Neuronal stem cell (in vitro differentiated cells): ENCODE measurements at regions not wholly inside any gene's neighbourhood (a gene's known extent, or its start where the extent isn't known, plus 50 kb on each side); places are given as distances from the start of the nearest gene placed in this dataset.

Experiments
- DNase-seq: peaks from one replicate; pipeline ENCODE4 v3.0.0-alpha.2; 2013; ENCODE audit warnings: low spot score
- H2AFZ ChIP-seq: one replicate; pipeline ENCODE4 v1.6.1; 2013; ENCODE audit warnings: mild to moderate bottlenecking, low read length, inconsistent platforms
- H2AK5ac ChIP-seq: 2 replicates; pipeline ENCODE4 v1.6.1; 2013; ENCODE audit warnings: low read depth, mild to moderate bottlenecking, inconsistent platforms, low read length, moderate library complexity, mixed read lengths
- H2BK120ac ChIP-seq: 2 replicates; pipeline ENCODE4 v1.6.1; 2013; ENCODE audit warnings: low read depth, mild to moderate bottlenecking, inconsistent platforms, low read length, moderate library complexity, mixed read lengths
- H2BK12ac ChIP-seq: one replicate; pipeline ENCODE4 v1.6.1; 2013; ENCODE audit warnings: low read length, inconsistent platforms
- H2BK15ac ChIP-seq: 2 replicates; pipeline ENCODE4 v1.6.1; 2013; ENCODE audit warnings: mild to moderate bottlenecking, low read length, inconsistent platforms, mixed read lengths
- H2BK5ac ChIP-seq: one replicate; pipeline ENCODE4 v1.6.1; 2013; ENCODE audit warnings: inconsistent platforms, mild to moderate bottlenecking, low read length, moderate library complexity
- H3K14ac ChIP-seq: one replicate; pipeline ENCODE4 v1.6.1; 2013; ENCODE audit warnings: low read length, inconsistent platforms
- H3K18ac ChIP-seq: 2 replicates; pipeline ENCODE4 v1.6.1; 2013; ENCODE audit warnings: low read length, inconsistent platforms
- H3K23ac ChIP-seq: 2 replicates; pipeline ENCODE4 v1.6.1; 2013; ENCODE audit warnings: low read depth, mild to moderate bottlenecking, mixed read lengths, low read length, inconsistent platforms; ENCODE audit not compliant: poor library complexity
- H3K27ac ChIP-seq: replicated peaks from 3 replicates; pipeline ENCODE4 v1.5.1; 2013; ENCODE audit warnings: low read length, inconsistent platforms
- H3K27me3 ChIP-seq, 3 experiments: 2 replicates each; pipeline ENCODE4 v1.6.1; 2013; ENCODE audit warnings: low read length in 3 of 3, mild to moderate bottlenecking in 2 of 3, inconsistent platforms in 1 of 3, low read depth in 1 of 3, mixed read lengths in 1 of 3, moderate library complexity in 1 of 3; ENCODE audit not compliant: control insufficient read depth in 3 of 3, insufficient read depth in 3 of 3
- H3K36me3 ChIP-seq, 2 donors: replicated peaks in 1 of 2; 2 replicates each; pipeline ENCODE4 v1.6.1; 2013; ENCODE audit warnings: low read length in 2 of 2; ENCODE audit not compliant: control insufficient read depth in 2 of 2, insufficient read depth in 2 of 2
- H3K4ac ChIP-seq: 2 replicates; pipeline ENCODE4 v1.6.1; 2013; ENCODE audit warnings: inconsistent platforms, mild to moderate bottlenecking, low read length, moderate library complexity
- H3K4me1 ChIP-seq, 2 donors: 1 replicate in 1 of 2; 2 replicates in 1 of 2; pipeline ENCODE4 v1.6.1; 2013; ENCODE audit warnings: low read length in 2 of 2, low read depth in 1 of 2; ENCODE audit not compliant: control insufficient read depth in 2 of 2, insufficient read depth in 1 of 2
- H3K4me2 ChIP-seq: one replicate; pipeline ENCODE4 v1.6.1; 2013; ENCODE audit warnings: mild to moderate bottlenecking, low read length, inconsistent platforms; ENCODE audit not compliant: insufficient read depth, poor library complexity, severe bottlenecking
- H3K4me3 ChIP-seq, 2 donors: 2 replicates each; pipeline ENCODE4 v1.5.1; 2013; ENCODE audit warnings: low read length in 2 of 2, mild to moderate bottlenecking in 2 of 2, inconsistent platforms in 1 of 2, moderate library complexity in 1 of 2
- H3K79me1 ChIP-seq: one replicate; pipeline ENCODE4 v1.6.1; 2013; ENCODE audit warnings: low read depth, mild to moderate bottlenecking, inconsistent platforms, low read length, moderate library complexity
- H3K9ac ChIP-seq: one replicate; pipeline ENCODE4 v1.6.1; 2013; ENCODE audit warnings: mild to moderate bottlenecking, low read depth, low read length, inconsistent platforms; ENCODE audit not compliant: poor library complexity
- H3K9me3 ChIP-seq, 2 donors: replicated peaks in 1 of 2; 2 replicates each; pipeline versions ENCODE3 to v1.6.1; 2013; ENCODE audit warnings: low read length in 2 of 2, mild to moderate bottlenecking in 2 of 2, inconsistent platforms in 1 of 2, low read depth in 1 of 2, mixed read lengths in 1 of 2, moderate library complexity in 1 of 2; ENCODE audit not compliant: control insufficient read depth in 2 of 2, insufficient read depth in 1 of 2
- H4K8ac ChIP-seq: one replicate; pipeline ENCODE4 v1.6.1; 2013; ENCODE audit warnings: low read depth, mild to moderate bottlenecking, inconsistent platforms, low read length, moderate library complexity
- H4K91ac ChIP-seq: one replicate; pipeline ENCODE4 v1.6.1; 2013; ENCODE audit warnings: low read length, low read depth, mild to moderate bottlenecking, inconsistent platforms; ENCODE audit not compliant: poor library complexity
- WGBS, 2 donors: extraction: QIAGEN DNeasy Blood & Tissue Kit; methylation state at CpG; one replicate each; pipeline ENCODE4 v1.1.7; 2013; ENCODE audit warnings: missing lambda C conversion rate in 2 of 2, mixed read lengths in 1 of 2; ENCODE audit not compliant: insufficient read length in 2 of 2, insufficient replicate concordance in 1 of 2; ENCODE audit errors: extremely low coverage in 2 of 2; 5-methylcytosine and 5-hydroxymethylcytosine counted together

- Histone ChIP-seq H3K9me3 (peaks cover 0 to 13% of the 10 kb centered on the region in 2 donors), H3K9ac (no peak overlapping the region), H2BK5ac (no peak overlapping the region), H3K14ac (no peak overlapping the region), H3K18ac (no peak overlapping the region), H2BK12ac (no peak overlapping the region), H2BK120ac (no peak overlapping the region), H3K36me3 (no peaks in the 10 kb centered on the region), H3K4me2 (no peak overlapping the region), H2AFZ (no peak overlapping the region), H4K8ac (no peak overlapping the region), H2AK5ac (no peak overlapping the region), H4K91ac (no peak overlapping the region), H3K27me3 (no peaks in the 10 kb centered on the region), H3K27ac (no peak overlapping the region), H3K79me1 (no peaks in the 10 kb centered on the region), H3K4ac (no peak overlapping the region), H2BK15ac (no peak overlapping the region), H3K4me3 (no peak overlapping the region), H3K23ac (no peak overlapping the region), H3K4me1 (no peaks in the 10 kb centered on the region)
- WGBS, 2 donors, result no CpG with 5 or more reads among the region's 1 CpG
- DNase-seq, result no peak
Observed at GRCh38 chr16:72380283-72380682, 208.3 kb upstream of the PMFBP1 start.

- Histone ChIP-seq H3K27ac (no peak overlapping the region), H2BK15ac (no peak overlapping the region), H3K4me1 (peaks cover 14 to 42% of the 10 kb centered on the region in 2 donors), H2BK5ac (no peak overlapping the region), H3K14ac (no peak overlapping the region), H4K8ac (no peak overlapping the region), H3K4me2 (no peak overlapping the region), H2AK5ac (no peak overlapping the region), H2BK120ac (no peak overlapping the region), H4K91ac (no peak overlapping the region), H2BK12ac (no peak overlapping the region), H3K36me3 (no peaks in the 10 kb centered on the region), H3K9me3 (no peaks in the 10 kb centered on the region), H3K4me3 (no peak overlapping the region), H2AFZ (no peak overlapping the region), H3K27me3 (no peaks in the 10 kb centered on the region), H3K79me1 (no peaks in the 10 kb centered on the region), H3K23ac (no peak overlapping the region), H3K9ac (no peak overlapping the region), H3K18ac (no peak overlapping the region), H3K4ac (no peak overlapping the region)
- DNase-seq, result no peak
- WGBS, 2 donors, result no CpG with 5 or more reads among the region's 2 CpGs
Observed at GRCh38 chr16:72373201-72373600, 201.2 kb upstream of the PMFBP1 start.

- no peaks in the 10 kb centered on the region for H3K79me1 ChIP-seq
- H4K91ac ChIP-seq, result no peak overlapping the region
- H3K27me3 ChIP-seq, result no peaks in the 10 kb centered on the region
- peak overlapping the region; percentile 65 for H2AFZ ChIP-seq
- H3K4me3 ChIP-seq, result no peak overlapping the region
- no peak overlapping the region for H3K14ac ChIP-seq
- no peaks in the 10 kb centered on the region for H3K36me3 ChIP-seq
- H2BK15ac ChIP-seq, result no peak overlapping the region
- H2BK120ac ChIP-seq, result no peak overlapping the region
- H3K4me1 ChIP-seq, result peaks cover 14 to 42% of the 10 kb centered on the region in 2 donors
- H3K4ac ChIP-seq, result no peak overlapping the region
- no peak overlapping the region for H3K27ac ChIP-seq
- no peak overlapping the region for H2BK5ac ChIP-seq
- WGBS, 2 donors, result no CpG with 5 or more reads among the region's 15 CpGs
- H4K8ac ChIP-seq, result no peak overlapping the region
- H2BK12ac ChIP-seq, result no peak overlapping the region
- H3K9me3 ChIP-seq, result no peaks in the 10 kb centered on the region
- no peak overlapping the region for H3K18ac ChIP-seq
- no peak overlapping the region for H3K23ac ChIP-seq
- H2AK5ac ChIP-seq, result no peak overlapping the region
- DNase-seq, result no peak
- H3K4me2 ChIP-seq, result no peak overlapping the region
- no peak overlapping the region for H3K9ac ChIP-seq
Observed at GRCh38 chr16:72372087-72373045, 200.4 kb upstream of the PMFBP1 start.

GRCh38 chr16:72371307-72372086, 199.5 kb upstream of the PMFBP1 start:
- Histone ChIP-seq H3K79me1 (no peaks in the 10 kb centered on the region), H3K36me3 (no peaks in the 10 kb centered on the region), H3K4ac (no peak overlapping the region), H3K9ac (no peak overlapping the region), H4K8ac (no peak overlapping the region), H2BK5ac (no peak overlapping the region), H3K4me2 (no peak overlapping the region), H3K4me3 (no peak overlapping the region), H2AFZ (peak overlapping the region; percentile 65), H3K23ac (no peak overlapping the region), H2BK15ac (no peak overlapping the region), H3K27ac (no peak overlapping the region), H3K18ac (no peak overlapping the region), H4K91ac (no peak overlapping the region), H3K14ac (no peak overlapping the region), H2BK120ac (no peak overlapping the region), H2AK5ac (no peak overlapping the region), H3K27me3 (no peaks in the 10 kb centered on the region), H3K4me1 (peaks cover 14 to 42% of the 10 kb centered on the region in 2 donors), H2BK12ac (no peak overlapping the region), H3K9me3 (peaks cover 0 to 7% of the 10 kb centered on the region in 2 donors)
- DNase-seq, result peak; percentile 56
- no CpG with 5 or more reads among the region's 10 CpGs for whole genome bisulfite sequencing, 2 donors
